Mesenteric fat pad (tissue), 1 donor: ENCODE measurements at regions not wholly inside any gene's neighbourhood (a gene's known extent, or its start where the extent isn't known, plus 50 kb on each side); places are given as distances from the start of the nearest gene placed in this dataset.
A peak's percentile ranks its signal among the peaks of the same experiment; 100 is the strongest.

Source experiments
- DNase-seq: peaks from one replicate; pipeline ENCODE4 v3.0.0-alpha.2; 2020; ENCODE audit warnings: low spot score
- donor health status: DM: yes; HTN: yes; CAD: no.

GRCh38 chr3:72380193-72380592 lies 468.1 kb downstream of the SHQ1 start:
- no peak for DNase-seq

GRCh38 chr3:72379500-72380187 lies 468.6 kb downstream of the SHQ1 start:
- no peak for DNase-seq

GRCh38 chr3:72378287-72378686 lies 470.0 kb downstream of the SHQ1 start:
- no peak for DNase-seq

GRCh38 chr3:72376956-72377710 lies 471.1 kb downstream of the SHQ1 start:
- no peak for DNase-seq

GRCh38 chr3:72375237-72376076 lies 472.8 kb downstream of the SHQ1 start:
- no peak for DNase-seq

GRCh38 chr3:72373139-72373538 lies 475.1 kb downstream of the SHQ1 start:
- no peak for DNase-seq

- no peak for DNase-seq
Observed at GRCh38 chr3:72372161-72372560, 476.1 kb downstream of the SHQ1 start.

GRCh38 chr3:72371431-72371830 lies 476.8 kb downstream of the SHQ1 start:
- DNase-seq, result no peak

GRCh38 chr3:72370947-72371346 lies 477.3 kb downstream of the SHQ1 start:
- DNase-seq, result no peak

GRCh38 chr3:72369681-72370080 lies 478.6 kb downstream of the SHQ1 start:
- DNase-seq, result no peak

GRCh38 chr3:72368331-72368975 lies 479.8 kb downstream of the SHQ1 start:
- DNase-seq, result no peak

- no peak for DNase-seq
Observed at GRCh38 chr3:72361990-72362389, 486.3 kb downstream of the SHQ1 start.

- DNase-seq, result no peak
Observed at GRCh38 chr3:72359743-72360142, 488.5 kb downstream of the SHQ1 start.

GRCh38 chr3:72355168-72355567 lies 493.1 kb downstream of the SHQ1 start:
- DNase-seq, result no peak

GRCh38 chr3:72354486-72354885 lies 493.8 kb downstream of the SHQ1 start:
- no peak for DNase-seq

GRCh38 chr3:72353236-72354128 lies 494.8 kb downstream of the SHQ1 start:
- peak; percentile 87 for DNase-seq

- DNase-seq, result no peak
Observed at GRCh38 chr3:72352176-72352575, 496.1 kb downstream of the SHQ1 start.

GRCh38 chr3:72351536-72351935 lies 496.7 kb downstream of the SHQ1 start:
- no peak for DNase-seq

- DNase-seq, result peak; percentile 75
Observed at GRCh38 chr3:72350761-72351505, 497.3 kb downstream of the SHQ1 start.

- DNase-seq, result no peak
Observed at GRCh38 chr3:72348357-72348756, 499.9 kb downstream of the SHQ1 start.
